ENCODE measurements at regions not wholly inside any gene's neighbourhood (a gene's known extent, or its start where the extent isn't known, plus 50 kb on each side); places are given as distances from the start of the nearest gene placed in this dataset.

DNA sequence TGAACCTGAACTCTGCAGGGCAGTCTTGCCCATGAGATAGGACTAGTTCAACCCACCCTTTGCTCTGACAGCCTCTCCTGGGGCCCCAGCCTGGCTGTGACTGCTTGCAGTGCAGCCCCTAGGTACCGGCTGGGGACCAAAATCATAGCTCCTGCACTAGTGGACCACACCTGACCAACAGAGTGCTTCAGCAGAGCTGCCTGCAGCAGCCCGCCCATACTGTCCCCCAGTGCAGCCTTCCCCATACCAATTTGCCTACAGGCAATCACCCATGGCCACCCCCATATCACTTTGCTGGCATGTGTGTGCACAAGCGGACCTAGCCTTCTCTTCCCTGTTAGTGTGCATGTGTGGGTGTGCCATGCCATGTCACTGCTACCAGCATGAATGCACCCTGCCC is 347.6 kb upstream of the MPDZ start:
- DNase-seq: no peak

DNA sequence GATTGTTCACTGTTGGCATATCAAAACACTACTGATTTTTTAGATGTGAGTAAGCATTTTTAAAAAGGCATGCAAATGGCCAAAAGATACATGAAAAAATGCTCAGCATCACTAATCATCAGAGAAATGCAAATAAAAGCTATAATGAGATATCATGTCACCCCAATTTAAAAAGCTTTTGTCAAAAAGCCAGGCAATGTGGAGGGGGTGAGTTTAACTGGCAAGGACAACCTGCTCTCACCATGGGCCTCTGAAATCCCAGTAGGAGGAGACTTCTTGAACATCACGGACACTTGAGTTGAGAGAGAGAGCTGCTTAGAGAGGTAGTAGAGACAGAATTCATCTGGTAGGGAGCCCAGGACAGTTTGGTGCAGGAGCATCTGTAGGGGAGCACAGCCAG is 347.1 kb upstream of the MPDZ start:
- no peak for DNase-seq

DNA sequence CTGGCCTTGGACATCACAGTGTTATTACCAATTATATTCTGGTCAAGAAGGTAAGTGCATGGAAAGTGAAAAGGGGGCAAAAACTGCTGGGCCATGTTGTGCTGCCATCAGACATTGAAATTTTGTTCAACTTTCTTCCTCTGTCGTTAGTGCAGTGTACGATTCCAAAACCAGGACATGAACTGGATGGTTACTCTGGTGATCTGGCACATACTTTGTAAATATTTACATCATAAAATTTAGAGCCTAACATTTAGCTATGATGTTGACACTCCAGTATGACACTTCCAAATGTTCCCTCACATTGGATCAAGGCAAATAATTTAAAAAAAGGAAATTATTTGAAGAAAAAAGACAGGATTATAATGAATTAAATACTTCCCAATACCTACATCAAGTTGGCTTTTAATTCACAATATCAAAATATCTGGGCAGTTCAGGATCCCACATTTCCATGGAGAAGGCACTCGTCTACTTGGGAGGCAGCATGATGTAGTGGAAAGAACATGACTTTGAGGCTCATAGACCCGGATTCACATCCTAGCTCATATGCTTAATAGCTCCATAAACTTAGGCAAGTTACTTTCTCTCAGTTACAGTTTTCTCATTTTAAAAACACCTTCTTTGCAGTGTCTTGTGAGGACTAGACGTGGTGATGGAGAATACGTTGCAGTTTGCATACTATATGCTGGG is 342.5 kb upstream of the MPDZ start:
- no peak for DNase-seq

DNA sequence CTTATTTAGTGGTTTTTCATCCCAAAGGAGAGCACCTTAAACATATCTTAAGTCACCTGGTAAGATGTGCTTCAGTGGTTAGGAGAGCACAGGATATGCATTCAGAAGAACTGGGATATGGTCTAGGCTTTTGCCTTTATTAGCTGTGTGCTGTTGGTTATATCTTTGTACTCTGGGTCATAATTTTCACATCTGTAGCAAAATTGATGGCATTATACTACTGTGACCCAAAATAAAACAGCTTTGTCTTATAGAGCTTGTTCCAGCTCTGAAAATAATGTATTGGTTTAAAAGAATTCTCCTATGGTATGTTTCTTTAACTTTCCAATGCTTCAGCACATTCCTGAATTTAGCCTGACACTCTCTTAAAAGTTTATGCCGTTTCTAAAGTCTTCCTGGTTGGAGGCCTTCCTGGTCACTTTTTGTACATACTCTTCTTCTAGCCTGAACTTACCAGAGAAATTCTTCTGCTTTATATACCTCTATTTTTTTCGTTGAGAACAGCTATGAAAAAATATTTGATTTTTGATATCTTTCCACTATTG is 337.1 kb upstream of the MPDZ start:
- DNase-seq: no peak

DNA sequence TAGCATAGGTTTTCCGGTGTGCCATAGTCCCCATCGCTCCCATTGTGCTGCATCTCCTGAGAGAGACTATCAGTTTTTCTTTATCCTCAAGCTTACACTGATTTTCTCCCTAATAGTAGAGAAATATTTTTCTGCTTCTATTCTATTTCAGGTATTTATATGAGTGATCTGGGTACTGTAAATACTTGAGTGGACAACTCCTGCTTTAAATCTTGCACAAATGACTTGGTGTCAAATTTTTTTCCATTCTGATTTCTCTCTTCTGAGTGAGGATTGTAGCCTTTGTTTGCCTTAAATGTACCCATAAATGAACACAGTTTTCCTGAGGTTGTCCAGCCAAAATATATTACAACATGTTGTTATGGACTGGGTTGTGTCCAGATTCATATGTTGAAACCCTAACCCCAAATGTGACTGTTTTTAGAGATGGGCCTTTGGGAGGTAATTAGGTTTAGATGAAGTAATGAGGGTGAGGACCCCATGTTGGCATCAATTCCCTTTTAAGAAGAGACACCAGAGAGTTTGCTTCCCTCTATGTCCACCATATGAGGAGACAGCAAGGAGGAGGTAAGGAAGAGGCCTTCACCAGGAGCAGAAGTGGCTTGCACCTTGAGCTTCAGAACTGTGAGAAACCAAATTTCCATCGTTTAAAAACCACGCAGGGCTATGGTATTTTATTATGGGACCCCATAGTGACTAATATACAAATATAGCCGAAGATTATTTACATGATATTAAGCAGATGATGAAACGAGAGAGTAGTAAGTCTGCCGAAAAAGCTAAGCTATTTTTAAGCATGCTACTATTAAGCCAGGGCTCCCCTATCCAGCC is 336.4 kb upstream of the MPDZ start:
- no peak for DNase-seq

DNA sequence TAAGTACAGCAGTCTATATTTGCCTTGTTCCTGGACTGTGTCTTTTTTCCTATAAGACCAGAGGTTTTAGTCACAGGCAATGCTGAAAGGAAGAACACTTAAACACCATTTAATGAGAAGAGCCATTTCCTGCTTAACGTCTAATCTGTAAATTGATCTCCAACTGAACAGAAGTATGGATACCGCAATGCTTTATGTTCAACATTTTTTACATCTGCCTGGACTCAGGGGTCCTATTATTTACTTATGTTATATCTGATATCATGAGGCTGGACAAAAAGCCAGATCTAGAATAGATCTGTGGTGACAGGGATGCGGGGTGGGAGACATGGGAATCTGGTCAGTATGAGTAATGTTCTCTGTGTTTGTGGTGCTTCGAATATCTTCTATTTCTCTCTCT is 334.6 kb upstream of the MPDZ start:
- DNase-seq: no peak

DNA sequence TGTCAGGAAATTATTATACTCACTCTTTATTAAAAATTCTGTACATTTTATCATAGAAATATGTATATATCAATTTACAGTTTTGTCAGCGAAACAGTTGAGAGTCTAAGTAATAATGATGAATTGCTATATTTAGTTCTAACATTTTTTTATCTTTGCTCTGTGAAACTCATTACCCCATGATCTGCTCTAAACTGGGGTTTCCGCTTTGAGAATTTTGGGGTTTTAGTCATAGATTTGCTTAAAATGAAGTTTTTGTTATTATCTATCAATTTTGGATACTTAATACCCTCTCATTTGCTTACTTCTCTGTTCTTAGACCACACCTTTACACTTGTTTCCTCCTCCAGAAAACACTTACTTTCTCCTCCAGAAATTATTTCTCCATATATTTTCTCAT is 333.8 kb upstream of the MPDZ start:
- no peak for DNase-seq

DNA sequence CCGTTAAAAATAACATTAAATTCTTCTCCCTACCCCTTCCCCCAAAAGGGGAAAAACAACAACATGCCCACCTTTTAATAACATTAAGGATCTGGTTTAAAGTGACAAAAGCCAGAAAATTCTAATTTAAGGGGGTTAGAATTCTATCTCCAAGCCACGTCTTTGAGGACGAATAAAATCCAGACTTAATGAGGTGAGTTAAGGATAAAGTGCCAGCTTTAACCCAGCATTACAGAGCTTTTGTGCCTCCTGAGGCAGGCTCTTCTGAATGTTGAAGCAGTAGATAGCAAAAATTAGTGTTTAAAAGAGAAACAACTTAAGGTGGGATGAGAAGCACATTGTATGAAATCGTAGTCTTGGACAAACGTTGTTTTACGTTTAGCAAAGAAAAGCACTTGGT is 329.0 kb upstream of the MPDZ start:
- no peak for DNase-seq

DNA sequence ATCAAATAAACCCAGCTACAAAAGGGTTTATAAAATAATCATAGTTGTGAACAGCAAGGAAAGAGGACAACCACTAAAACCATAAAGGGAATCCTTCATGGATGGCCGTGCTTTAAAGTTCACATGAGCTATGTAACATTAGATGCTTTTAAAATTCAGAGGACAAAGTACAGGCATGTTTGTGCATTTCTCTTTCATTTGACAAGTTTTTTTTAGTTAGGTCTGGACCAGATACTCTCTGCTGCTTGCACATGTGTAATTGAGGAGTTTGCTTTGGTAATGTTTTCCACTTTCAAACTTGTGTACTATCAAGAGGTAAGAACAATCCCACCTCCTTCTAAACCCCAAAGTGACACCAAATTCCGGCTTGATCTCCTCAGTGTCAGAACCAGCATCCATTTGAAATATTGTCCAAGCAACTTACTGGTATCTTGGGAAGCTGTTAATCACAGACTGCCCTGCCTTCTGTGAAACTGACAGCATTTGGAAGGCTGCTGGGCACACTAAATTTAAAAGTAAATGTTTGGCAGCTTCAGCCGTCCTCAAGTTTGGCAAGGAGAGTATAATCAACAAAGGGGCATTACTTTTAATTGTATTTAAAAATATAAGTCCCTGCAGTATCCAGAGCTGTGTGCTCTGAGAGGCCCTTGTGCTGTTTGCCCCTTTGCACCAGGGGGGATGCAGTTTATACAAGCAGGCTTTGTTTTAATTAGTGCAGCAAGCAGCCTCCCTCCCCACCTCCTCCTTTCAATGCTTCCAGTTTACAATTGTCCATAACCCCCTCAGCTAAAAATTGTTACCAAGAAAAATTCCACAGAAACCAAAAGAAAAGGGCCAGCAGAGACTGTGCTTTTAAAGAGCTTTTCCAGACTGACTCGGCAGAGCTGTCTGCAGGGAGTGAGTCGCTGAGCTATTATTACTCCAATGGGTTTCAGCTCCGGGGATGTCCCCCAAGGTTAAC is 328.3 kb upstream of the MPDZ start:
- no peak for DNase-seq

DNA sequence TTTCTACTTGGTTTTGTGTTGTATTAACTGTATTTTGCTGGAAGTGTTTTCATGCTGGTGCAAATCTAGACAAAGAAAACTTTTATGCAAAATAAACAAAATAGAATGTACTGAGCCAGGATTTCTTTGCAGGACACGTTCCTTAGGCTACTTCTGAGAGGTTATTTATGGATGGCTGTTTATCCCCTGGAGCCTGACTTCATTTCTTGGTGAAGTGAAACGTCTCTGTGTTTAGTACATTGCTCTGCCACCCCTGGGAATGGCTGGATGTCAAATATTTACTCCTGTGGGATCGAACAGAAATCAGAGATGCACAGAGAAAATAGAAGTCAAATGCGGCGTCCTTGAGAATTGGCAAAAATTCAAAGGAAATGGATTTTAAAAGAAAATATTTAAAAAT is 327.1 kb upstream of the MPDZ start:
- no peak for DNase-seq

DNA sequence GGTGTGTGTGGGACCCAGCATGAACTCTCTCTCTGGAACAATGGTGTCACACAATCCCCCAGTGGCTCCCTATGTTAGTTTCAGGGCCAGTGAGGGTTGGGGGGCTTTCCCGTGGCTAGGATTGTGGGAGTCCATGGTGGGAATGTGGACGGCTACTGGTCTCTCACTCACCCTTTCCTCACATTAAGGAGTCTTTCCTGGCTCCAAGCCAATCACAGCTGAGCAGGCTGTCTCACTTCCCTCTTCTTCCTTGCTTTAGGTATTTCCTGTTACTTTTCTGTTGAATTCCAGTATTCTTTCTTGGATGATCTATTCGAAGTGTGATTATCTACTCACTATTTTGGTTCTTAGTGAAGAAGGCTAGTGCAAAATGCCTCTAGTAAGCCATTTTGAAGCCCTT is 324.4 kb upstream of the MPDZ start:
- no peak for DNase-seq

DNA sequence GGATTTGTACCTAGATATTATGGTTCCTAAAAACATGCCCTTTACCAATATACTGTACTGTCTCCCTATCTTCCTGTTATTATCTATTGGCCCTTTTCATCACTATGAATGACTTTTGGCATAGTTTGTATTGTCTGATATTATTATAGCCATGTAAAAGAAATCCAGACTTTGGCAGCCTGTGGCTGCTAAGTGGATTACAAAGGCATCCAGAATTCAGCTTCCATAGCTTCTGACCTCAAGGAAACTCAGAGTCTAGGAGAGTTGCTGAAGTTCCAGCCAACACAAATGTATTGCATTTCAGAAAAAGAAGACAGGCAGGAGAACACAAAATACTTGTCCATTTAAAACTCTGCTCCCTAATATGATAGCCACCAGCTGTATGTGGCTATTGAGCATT is 319.2 kb upstream of the MPDZ start:
- DNase-seq: no peak

DNA sequence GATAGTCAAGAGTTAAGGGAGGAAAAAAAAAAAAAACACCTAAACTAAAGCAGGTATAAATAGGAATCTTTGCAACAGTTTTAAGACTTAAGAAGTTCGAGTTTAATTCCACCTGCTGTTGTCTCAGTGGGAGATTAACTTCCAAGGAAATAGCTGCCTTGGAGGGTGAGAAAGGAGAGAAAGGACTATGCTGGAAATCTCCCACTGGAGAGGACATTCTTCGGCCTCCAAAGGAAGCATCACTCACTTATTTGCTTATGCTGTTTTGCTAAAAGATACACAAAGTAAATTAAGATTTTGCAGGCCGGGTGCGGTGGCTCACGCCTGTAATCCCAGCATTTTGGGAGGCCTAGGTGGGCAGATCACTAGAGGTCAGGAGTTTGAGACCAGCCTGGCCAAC is 317.9 kb upstream of the MPDZ start:
- DNase-seq: no peak

DNA sequence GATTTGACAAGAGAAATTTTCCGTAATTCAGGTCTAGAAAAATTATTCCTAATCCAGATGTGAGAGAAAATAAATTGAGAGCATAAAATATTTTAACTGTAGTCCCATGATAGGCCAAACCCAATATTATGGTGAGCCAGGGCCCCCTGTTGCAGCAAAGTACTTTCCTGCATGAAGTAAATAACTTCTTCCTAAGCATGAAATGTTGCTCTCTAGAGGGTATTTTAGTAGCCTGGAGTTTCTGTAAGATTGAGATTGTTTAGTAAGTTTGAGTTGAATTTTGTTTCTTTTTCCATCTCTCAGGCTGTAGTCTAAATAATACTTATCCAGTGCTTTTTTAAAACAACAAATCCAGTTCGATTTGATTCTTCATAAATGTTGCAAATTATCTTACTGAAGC is 317.5 kb upstream of the MPDZ start:
- DNase-seq: no peak

DNA sequence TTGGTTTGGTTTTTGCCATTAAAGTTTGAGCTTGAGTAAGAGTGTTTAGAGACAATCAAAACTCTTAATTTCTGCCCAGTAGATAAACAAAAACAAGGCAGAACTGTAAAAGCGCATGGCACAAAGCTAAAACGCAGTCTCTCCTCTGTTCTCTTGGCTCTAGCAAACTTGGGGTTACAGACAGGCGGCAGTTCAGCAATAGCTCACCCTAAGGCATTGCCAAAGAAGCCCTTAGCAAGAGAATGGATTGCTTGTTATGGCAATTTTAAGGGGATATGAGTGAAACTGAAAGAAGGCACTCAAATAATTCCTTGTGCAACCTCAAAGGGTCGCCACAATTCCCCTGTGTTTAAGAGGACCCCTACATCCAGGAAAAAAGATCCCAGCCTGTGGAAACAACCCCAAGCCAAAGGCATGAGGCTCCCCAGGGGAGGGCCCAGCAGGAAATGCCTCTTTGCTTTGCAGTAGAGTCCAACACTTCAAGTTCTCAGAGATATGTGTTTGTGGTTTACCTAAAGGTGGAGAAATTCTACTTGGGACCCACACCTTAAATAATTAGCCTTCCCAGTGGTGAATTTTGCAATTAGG is 317.0 kb upstream of the MPDZ start:
- no peak for DNase-seq

DNA sequence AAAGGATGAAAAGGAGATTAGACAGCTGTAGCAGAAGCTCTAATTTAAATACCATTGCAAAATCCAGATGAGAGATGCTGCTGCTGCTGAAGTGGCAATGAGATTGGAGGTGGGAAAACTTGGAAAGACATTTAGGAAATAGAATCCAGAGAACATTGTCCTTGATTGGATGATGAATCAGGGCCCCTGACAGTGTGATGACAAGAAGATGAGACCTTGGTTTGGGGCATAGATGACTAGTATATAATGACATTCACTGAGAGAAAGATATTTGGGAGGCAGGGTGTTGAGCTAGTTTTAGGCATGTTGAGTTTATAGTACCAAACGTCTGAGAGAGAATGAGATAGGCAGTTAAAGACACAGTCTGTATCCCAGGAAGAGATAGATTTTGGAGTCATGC is 311.5 kb upstream of the MPDZ start:
- no peak for DNase-seq

DNA sequence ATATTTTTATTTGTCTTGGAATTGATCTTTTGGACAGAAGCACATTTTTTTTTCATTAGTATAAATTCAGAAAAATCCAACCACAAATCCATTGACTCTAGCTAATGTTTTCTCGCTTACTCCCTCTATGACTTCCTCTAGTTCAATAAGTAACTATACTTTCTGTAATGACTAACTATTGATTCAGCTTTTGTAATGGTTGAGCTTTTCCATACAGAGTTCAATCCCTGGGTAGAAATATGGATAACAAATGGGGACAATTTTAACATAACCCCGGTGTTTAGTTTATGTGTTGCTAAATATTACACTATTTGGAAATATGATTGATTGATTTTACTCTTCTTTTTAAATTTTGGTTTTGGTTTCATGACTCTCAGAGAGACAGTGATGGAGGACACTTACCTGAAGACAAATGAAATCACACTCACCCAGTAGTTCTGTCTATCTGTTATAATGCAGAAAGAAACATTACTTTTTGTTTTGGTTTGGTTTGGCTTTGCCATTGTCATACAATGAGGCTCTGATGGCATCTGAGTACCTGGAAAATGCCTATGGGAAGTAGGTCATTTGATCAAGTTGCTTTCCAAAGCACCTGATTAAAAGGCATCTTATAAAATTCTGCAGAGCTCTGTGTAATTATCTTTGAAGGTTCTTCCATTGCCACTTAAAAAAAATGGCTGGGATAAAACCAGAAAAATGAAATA is 309.7 kb upstream of the MPDZ start:
- no peak for DNase-seq

DNA sequence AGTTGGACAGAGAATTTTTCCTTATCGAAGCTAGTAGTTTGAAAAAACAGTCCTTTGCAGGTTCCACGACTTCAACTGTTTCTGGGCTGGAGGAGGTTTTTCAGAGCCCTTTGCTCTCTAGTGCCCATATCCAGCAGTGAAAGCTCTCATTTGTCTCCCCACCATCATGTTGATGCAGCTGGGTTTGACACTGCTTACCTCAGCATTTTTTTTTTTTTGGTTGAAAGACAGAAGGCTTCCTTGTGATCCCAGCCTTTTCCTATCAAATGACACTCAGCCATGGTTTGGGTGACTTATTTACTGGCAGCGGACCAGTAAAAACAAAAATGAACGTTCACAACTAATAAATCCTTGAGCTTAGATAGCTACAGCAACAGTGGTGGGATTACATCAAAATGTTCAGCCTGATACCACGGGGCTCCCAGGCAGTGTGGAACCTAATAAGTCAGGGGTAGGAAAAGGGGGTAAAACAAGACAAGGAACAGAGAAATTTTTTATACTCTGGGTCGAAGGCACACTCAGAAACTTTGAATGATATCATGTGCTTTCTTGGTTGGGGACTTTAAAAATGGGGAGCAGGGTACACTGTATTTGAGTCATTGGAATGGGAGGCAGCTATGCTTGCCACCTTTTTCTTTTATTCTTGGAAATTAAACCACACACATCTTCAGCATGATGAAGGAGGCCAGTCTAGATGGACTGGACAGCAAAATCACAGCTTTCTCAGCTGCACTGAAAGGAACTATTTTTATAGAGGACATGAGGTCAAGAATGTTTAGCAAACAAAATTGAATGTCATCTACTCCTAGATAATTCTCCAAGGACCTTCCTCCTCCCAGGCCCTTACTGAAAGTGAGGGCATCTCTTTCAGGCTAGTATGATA is 308.9 kb upstream of the MPDZ start:
- no peak for DNase-seq

DNA sequence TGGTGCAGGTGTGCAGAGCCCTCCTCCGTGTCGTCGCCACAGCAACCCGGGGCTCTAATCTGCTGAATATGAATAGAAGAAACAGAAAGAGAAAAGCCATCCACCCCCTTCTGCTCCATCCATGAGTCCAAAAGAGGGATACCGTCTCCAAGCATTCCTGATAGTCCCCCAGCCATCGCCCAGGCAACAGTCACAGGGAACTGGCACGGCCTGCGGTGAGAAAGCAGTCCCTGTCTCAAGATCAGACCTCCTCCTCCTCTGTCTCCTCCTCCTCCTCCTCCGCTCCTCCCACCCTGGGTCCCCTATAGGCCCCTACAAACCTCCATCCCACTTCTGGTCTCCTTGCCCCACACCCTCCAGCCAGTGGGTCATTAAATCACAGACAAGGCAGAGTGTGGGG is 308.1 kb upstream of the MPDZ start:
- no peak for DNase-seq

DNA sequence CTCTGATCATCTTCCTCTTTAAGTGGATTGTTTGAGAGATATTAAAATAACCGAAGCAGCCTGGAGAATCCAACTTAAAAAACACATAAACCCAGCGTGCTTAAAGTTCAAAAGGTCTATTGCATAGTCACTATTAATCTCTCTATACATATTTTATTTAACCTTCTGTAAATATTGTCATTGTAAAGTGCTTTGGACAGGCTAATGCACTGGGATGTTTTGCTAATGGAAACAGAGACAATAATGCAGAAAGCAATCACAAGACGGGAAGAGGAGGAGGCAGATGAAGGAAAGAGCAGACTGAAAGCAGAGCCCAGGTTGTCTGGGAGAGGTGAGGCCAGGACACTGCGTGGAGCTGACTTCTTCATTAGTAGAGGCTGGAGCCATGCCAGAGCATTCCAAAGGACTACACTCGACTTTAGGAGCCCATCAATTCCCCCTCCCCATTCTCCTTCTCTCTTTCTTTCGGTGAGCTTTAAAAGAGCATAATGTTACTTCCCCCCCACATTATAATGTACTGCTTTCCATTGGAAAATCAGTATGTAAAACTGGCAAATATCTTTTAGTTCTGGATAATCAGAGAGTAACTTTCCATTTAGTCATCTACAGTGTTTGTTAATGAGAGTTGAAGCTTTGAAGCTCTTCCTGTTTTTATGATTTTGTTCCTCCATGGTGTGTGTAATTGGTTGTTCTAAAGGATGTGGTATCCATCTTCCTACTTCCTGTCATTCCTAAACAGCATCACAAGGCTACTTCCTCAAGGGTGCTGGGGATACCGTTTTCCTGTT is 307.3 kb upstream of the MPDZ start:
- no peak for DNase-seq

Data from stimulated activated CD8-positive, alpha-beta memory T cell treated with anti-CD3 and anti-CD28 coated beads, Interleukin-4, amount 100 ng/mL, for 48 hours (primary cell).